Cardiac fibroblast (primary cell): ENCODE measurements at regions not wholly inside any gene's neighbourhood (a gene's known extent, or its start where the extent isn't known, plus 50 kb on each side); places are given as distances from the start of the nearest gene placed in this dataset.

Source experiments
- DNase-seq, 2 donors: peaks; one replicate each; pipeline versions ENCODE4 v3.0.0 to v3.0.0-alpha.2; 2010; ENCODE audit warnings: low read depth in 2 of 2
- H3K4me3 ChIP-seq, 2 donors: replicated peaks in 1 of 2; 1 replicate in 1 of 2; 2 replicates in 1 of 2; pipeline ENCODE4 v1.5.1; 2011; ENCODE audit warnings: low read depth in 2 of 2, low read length in 2 of 2, mild to moderate bottlenecking in 2 of 2, moderate library complexity in 1 of 2
- CTCF ChIP-seq: IDR thresholded peaks from one replicate; pipeline ENCODE4 v1.5.1; 2011; ENCODE audit warnings: low read depth, mild to moderate bottlenecking, low read length, inconsistent platforms

GRCh38 chr5:18740301-18740700 is 1106.0 kb downstream of the TAF11L14 start:
- H3K4me3 ChIP-seq: no peak overlapping the region
- no peak for TF ChIP-seq CTCF
- DNase-seq: no peak

GRCh38 chr5:18742830-18743229 is 1108.6 kb downstream of the TAF11L14 start:
- no peak for TF ChIP-seq CTCF
- no peak for DNase-seq
- H3K4me3 ChIP-seq: no peak overlapping the region

- no peak overlapping the region for H3K4me3 ChIP-seq
- no peak for TF ChIP-seq CTCF
- no peak for DNase-seq
Measured at GRCh38 chr5:18744441-18744840, 1110.2 kb downstream of the TAF11L14 start.

- no peak for TF ChIP-seq CTCF
- DNase-seq: peak in 1 of 2 donors; percentile 1
- H3K4me3 ChIP-seq: peak overlapping the region in 1 of 2 donors; percentile 35
Measured at GRCh38 chr5:18745042-18745987, 1111.1 kb downstream of the TAF11L14 start.

- peak in 1 of 2 donors; percentile 18 for DNase-seq
- peak overlapping the region in 1 of 2 donors; percentile 35 for H3K4me3 ChIP-seq
- TF ChIP-seq CTCF: no peak
Measured at GRCh38 chr5:18745988-18746615, 1111.8 kb downstream of the TAF11L14 start.

- TF ChIP-seq CTCF: no peak
- no peak overlapping the region for H3K4me3 ChIP-seq
- DNase-seq: no peak
Measured at GRCh38 chr5:18749763-18750162, 1115.5 kb downstream of the TAF11L14 start.
